SK-N-SH treated with all-trans-retinoic acid at 6 μM for 48 hours (cell line): ENCODE measurements at regions not wholly inside any gene's neighbourhood (a gene's known extent, or its start where the extent isn't known, plus 50 kb on each side); places are given as distances from the start of the nearest gene placed in this dataset.

Experiments used
- BACH2 ChIP-seq: fragments of 250-450 bp; sonication (Bioruptor Pico); IDR thresholded peaks from 2 replicates; pipeline ENCODE4 v1.9.0; 2021; ENCODE audit warnings: mild to moderate bottlenecking, borderline replicate concordance
- CSDC2 ChIP-seq: fragments of 250-450 bp; sonication (Bioruptor Pico); IDR thresholded peaks from 2 replicates; pipeline ENCODE4 v1.5.0; 2020; ENCODE audit warnings: mild to moderate bottlenecking, moderate library complexity
- PATZ1 ChIP-seq: fragments of 250-450 bp; sonication (Bioruptor Pico); IDR thresholded peaks from 2 replicates; pipeline ENCODE4 v1.8.0; 2020; ENCODE audit warnings: mild to moderate bottlenecking, moderate library complexity, borderline replicate concordance
- TOX ChIP-seq: fragments of 250-450 bp; sonication (Bioruptor Pico); IDR thresholded peaks from 2 replicates; pipeline ENCODE4 v1.8.0; 2021; ENCODE audit warnings: mild to moderate bottlenecking, moderate library complexity, borderline replicate concordance
- ZFP30 ChIP-seq: fragments of 450-650 bp; formaldehyde crosslinking; IDR thresholded peaks from 2 replicates; pipeline ENCODE4 v1.5.0; 2022; ENCODE audit warnings: mild to moderate bottlenecking, moderate library complexity
- ZNF565 ChIP-seq: fragments of 450-650 bp; formaldehyde crosslinking; conservative IDR thresholded peaks from 2 replicates; pipeline ENCODE4 v1.5.0; 2020; ENCODE audit warnings: low read depth, mild to moderate bottlenecking, moderate library complexity

- no peak for TF ChIP-seq PATZ1 (CRISPR knock-in tag)
- no peak for TF ChIP-seq CSDC2 (CRISPR knock-in tag)
- no peak for TF ChIP-seq ZNF565 (CRISPR knock-in tag)
- no peak for TF ChIP-seq ZFP30 (CRISPR knock-in tag)
- TF ChIP-seq BACH2 (CRISPR knock-in tag), result no peak
- TF ChIP-seq TOX, result no peak
Observed at GRCh38 chr20:41969656-41970055, 351.5 kb upstream of the CHD6 start.
